CD14-positive monocyte (primary cell): ENCODE measurements at regions not wholly inside any gene's neighbourhood (a gene's known extent, or its start where the extent isn't known, plus 50 kb on each side); places are given as distances from the start of the nearest gene placed in this dataset.

Experiments used
- DNase-seq, 3 donors: peaks; one replicate each; pipeline ENCODE4 v3.0.0-alpha.2; 2011 to 2022
- H2AFZ ChIP-seq: 2 replicates; pipeline ENCODE4 v1.6.0; 2012; ENCODE audit warnings: mild to moderate bottlenecking, low read depth, low read length, inconsistent platforms; ENCODE audit not compliant: insufficient read depth, poor library complexity, severe bottlenecking
- H3K27ac ChIP-seq, 2 donors: 1 replicate in 1 of 2; 2 replicates in 1 of 2; pipeline ENCODE4 v1.5.1; 2012 to 2013; ENCODE audit warnings: low read length in 2 of 2, control low read depth in 1 of 2, inconsistent platforms in 1 of 2, low read depth in 1 of 2, mild to moderate bottlenecking in 1 of 2
- H3K27me3 ChIP-seq, 2 donors: one replicate each; pipeline versions ENCODE4 v1.6.0 to v1.6.1; 2011 to 2013; ENCODE audit warnings: low read length in 2 of 2; ENCODE audit not compliant: control insufficient read depth in 2 of 2, insufficient read depth in 2 of 2
- H3K36me3 ChIP-seq, 2 donors: replicated peaks in 1 of 2; 1 replicate in 1 of 2; 2 replicates in 1 of 2; pipeline versions ENCODE4 v1.5.1 to v1.6.1; 2012 to 2013; ENCODE audit warnings: low read length in 2 of 2, control low read depth in 1 of 2, inconsistent platforms in 1 of 2, mild to moderate bottlenecking in 1 of 2; ENCODE audit not compliant: insufficient read depth in 2 of 2, control insufficient read depth in 1 of 2
- H3K4me1 ChIP-seq, 2 donors: 1 replicate in 1 of 2; 2 replicates in 1 of 2; pipeline versions ENCODE4 v1.5.1 to v1.6.1; 2012 to 2013; ENCODE audit warnings: low read length in 2 of 2, control low read depth in 1 of 2, inconsistent platforms in 1 of 2, mild to moderate bottlenecking in 1 of 2, moderate library complexity in 1 of 2; ENCODE audit not compliant: insufficient read depth in 2 of 2, control insufficient read depth in 1 of 2
- H3K4me2 ChIP-seq: replicated peaks from 2 replicates; pipeline ENCODE3; 2012; ENCODE audit warnings: low read length, moderate library complexity, mild to moderate bottlenecking; ENCODE audit not compliant: poor library complexity, severe bottlenecking; ENCODE audit errors: extremely low read depth
- H3K4me3 ChIP-seq, 3 experiments: fragments of 200-600 bp in 1 of 3; sonication (generic) in 1 of 3; replicated peaks in 1 of 3; 1 replicate in 2 of 3; 2 replicates in 1 of 3; pipeline ENCODE4 v1.5.1; 2011 to 2013; ENCODE audit warnings: low read length in 3 of 3, mild to moderate bottlenecking in 3 of 3, control low read depth in 2 of 3, low read depth in 2 of 3, inconsistent platforms in 1 of 3, moderate library complexity in 1 of 3
- H3K79me2 ChIP-seq: 2 replicates; pipeline ENCODE4 v1.6.0; 2012; ENCODE audit warnings: mild to moderate bottlenecking, control low read depth, inconsistent platforms, low read length, moderate library complexity; ENCODE audit not compliant: insufficient read depth
- H3K9ac ChIP-seq: 2 replicates; pipeline ENCODE4 v1.6.0; 2017; ENCODE audit warnings: low read length, mild to moderate bottlenecking; ENCODE audit not compliant: insufficient read depth, poor library complexity, severe bottlenecking
- H3K9me3 ChIP-seq, 2 donors: replicated peaks in 1 of 2; 1 replicate in 1 of 2; 2 replicates in 1 of 2; pipeline versions ENCODE4 v1.5.1 to v1.6.1; 2012 to 2013; ENCODE audit warnings: low read length in 2 of 2, control low read depth in 1 of 2; ENCODE audit not compliant: control insufficient read depth in 1 of 2, insufficient read depth in 1 of 2
- H4K20me1 ChIP-seq: 2 replicates; pipeline ENCODE4 v1.6.0; 2012; ENCODE audit warnings: mild to moderate bottlenecking, low read length, control low read depth, moderate library complexity; ENCODE audit not compliant: insufficient read depth
- H3K27ac Mint-ChIP-seq, 7 donors: one replicate each; pipeline ENCODE4 v1.8.0; 2020; ENCODE audit warnings: mild to moderate bottlenecking in 7 of 7, mixed read lengths in 7 of 7, moderate library complexity in 6 of 7, inconsistent platforms in 2 of 7
- H3K27me3 Mint-ChIP-seq, 3 donors: one replicate each; pipeline ENCODE4 v1.8.0; 2021 to 2022; ENCODE audit warnings: low read depth in 3 of 3, mild to moderate bottlenecking in 3 of 3, mixed read lengths in 3 of 3, moderate library complexity in 3 of 3, inconsistent platforms in 1 of 3
- H3K36me3 Mint-ChIP-seq, 2 donors: one replicate each; pipeline ENCODE4 v1.8.0; 2020; ENCODE audit warnings: mixed read lengths in 2 of 2, inconsistent platforms in 1 of 2, mild to moderate bottlenecking in 1 of 2
- H3K4me1 Mint-ChIP-seq: one replicate; pipeline ENCODE4 v1.8.0; 2020; ENCODE audit warnings: mild to moderate bottlenecking, mixed read lengths
- H3K4me3 Mint-ChIP-seq, 2 donors: one replicate each; pipeline ENCODE4 v1.8.0; 2020; ENCODE audit warnings: mild to moderate bottlenecking in 2 of 2, mixed read lengths in 2 of 2, moderate library complexity in 1 of 2
- H3K9me3 Mint-ChIP-seq, 7 donors: one replicate each; pipeline ENCODE4 v1.8.0; 2020 to 2022; ENCODE audit warnings: mixed read lengths in 7 of 7, mild to moderate bottlenecking in 6 of 7, moderate library complexity in 6 of 7, inconsistent platforms in 2 of 7
- CTCF ChIP-seq: fragments of 200-600 bp; IDR thresholded peaks from one replicate; pipeline ENCODE4 v1.8.0; 2022; ENCODE audit warnings: antibody characterized with exemption, mild to moderate bottlenecking
- WGBS: methylation state at CpG from one replicate; pipeline ENCODE4 v1.1.5; 2013; ENCODE audit warnings: missing lambda C conversion rate; ENCODE audit not compliant: insufficient coverage; 5-methylcytosine and 5-hydroxymethylcytosine counted together
- intact Hi-C, 2 donors: fragments of 100-400 bp; cut with micrococcal nuclease; formaldehyde crosslinking; loops; one replicate each; pipeline versions ENCODE4 v1.15.0 to v1.15.1; 2023

- Mint-ChIP-seq H3K4me1 (no peaks in the 10 kb centered on the region), H3K4me3 (no peak overlapping the region), H3K36me3 (no peaks in the 10 kb centered on the region), H3K27ac (no peak overlapping the region), H3K9me3 (peaks cover 3 to 16% (median 8%) of the 10 kb centered on the region in 7 donors), H3K27me3 (peaks cover 0 to 4% (median 0%) of the 10 kb centered on the region in 3 donors)
- H3K36me3 ChIP-seq: no peaks in the 10 kb centered on the region
- H3K9ac ChIP-seq: no peak overlapping the region
- DNase-seq: no peak
- no peaks in the 10 kb centered on the region for H4K20me1 ChIP-seq
- no peak overlapping the region for H3K4me3 ChIP-seq
- WGBS: 100% methylated on average over 1 of the region's 3 CpGs
- TF ChIP-seq CTCF: no peak
- H3K27me3 ChIP-seq: no peaks in the 10 kb centered on the region
- no peak overlapping the region for H2AFZ ChIP-seq
- no peak overlapping the region for H3K27ac ChIP-seq
- intact Hi-C loops: no loop called here
- no peaks in the 10 kb centered on the region for H3K79me2 ChIP-seq
- H3K4me2 ChIP-seq: no peak overlapping the region
- H3K9me3 ChIP-seq: peaks cover 9% of the 10 kb centered on the region in 2 donors
- H3K4me1 ChIP-seq: no peaks in the 10 kb centered on the region
Measured at GRCh38 chr13:90246687-90247345, 1100.7 kb upstream of the MIR17HG start.

- H3K79me2 ChIP-seq: no peaks in the 10 kb centered on the region
- H3K4me2 ChIP-seq: no peak overlapping the region
- Mint-ChIP-seq H3K9me3 (peaks cover 8 to 26% (median 14%) of the 10 kb centered on the region in 7 donors), H3K36me3 (no peaks in the 10 kb centered on the region), H3K27me3 (peaks cover 0 to 4% (median 2%) of the 10 kb centered on the region in 3 donors), H3K4me3 (no peak overlapping the region), H3K4me1 (no peaks in the 10 kb centered on the region), H3K27ac (no peak overlapping the region)
- no peak overlapping the region for H2AFZ ChIP-seq
- WGBS: no CpG with 5 or more reads among the region's 5 CpGs
- no peaks in the 10 kb centered on the region for H4K20me1 ChIP-seq
- H3K36me3 ChIP-seq: no peaks in the 10 kb centered on the region
- H3K27ac ChIP-seq: no peak overlapping the region
- TF ChIP-seq CTCF: no peak
- H3K4me1 ChIP-seq: no peaks in the 10 kb centered on the region
- no peak overlapping the region for H3K9ac ChIP-seq
- H3K4me3 ChIP-seq: no peak overlapping the region
- H3K27me3 ChIP-seq: no peaks in the 10 kb centered on the region
- DNase-seq: no peak
- intact Hi-C loops: no loop called here
- peaks cover 14 to 23% of the 10 kb centered on the region in 2 donors for H3K9me3 ChIP-seq
Measured at GRCh38 chr13:90253806-90254205, 1093.7 kb upstream of the MIR17HG start.
